ENCODE measurements at regions not wholly inside any gene's neighbourhood (a gene's known extent, or its start where the extent isn't known, plus 50 kb on each side); places are given as distances from the start of the nearest gene placed in this dataset.

DNA sequence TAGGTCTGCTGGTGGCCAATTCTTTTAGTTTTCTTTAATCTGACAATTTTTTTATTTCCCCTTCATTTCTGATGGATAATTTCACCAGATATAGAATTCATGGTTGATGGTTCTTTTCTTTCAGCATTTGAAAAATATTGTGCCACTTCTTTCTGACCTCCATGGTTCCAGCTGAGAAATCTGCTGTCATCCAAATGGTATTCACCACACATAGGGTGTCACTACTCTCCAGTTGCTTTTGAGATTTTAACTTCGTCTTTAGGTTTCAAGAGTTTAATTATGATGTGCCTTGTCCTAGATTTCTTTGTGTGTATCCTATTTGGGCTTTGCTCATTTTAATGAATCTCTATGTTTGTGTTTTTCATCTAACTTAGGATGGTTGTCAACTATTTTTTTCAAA, 488.6 kb upstream of the HS6ST1 start:
- TF ChIP-seq EZH2 (IDR thresholded peaks at IDR 0.05; ENCODE audit: low read length): no peak
- TF ChIP-seq, protein P1, sequence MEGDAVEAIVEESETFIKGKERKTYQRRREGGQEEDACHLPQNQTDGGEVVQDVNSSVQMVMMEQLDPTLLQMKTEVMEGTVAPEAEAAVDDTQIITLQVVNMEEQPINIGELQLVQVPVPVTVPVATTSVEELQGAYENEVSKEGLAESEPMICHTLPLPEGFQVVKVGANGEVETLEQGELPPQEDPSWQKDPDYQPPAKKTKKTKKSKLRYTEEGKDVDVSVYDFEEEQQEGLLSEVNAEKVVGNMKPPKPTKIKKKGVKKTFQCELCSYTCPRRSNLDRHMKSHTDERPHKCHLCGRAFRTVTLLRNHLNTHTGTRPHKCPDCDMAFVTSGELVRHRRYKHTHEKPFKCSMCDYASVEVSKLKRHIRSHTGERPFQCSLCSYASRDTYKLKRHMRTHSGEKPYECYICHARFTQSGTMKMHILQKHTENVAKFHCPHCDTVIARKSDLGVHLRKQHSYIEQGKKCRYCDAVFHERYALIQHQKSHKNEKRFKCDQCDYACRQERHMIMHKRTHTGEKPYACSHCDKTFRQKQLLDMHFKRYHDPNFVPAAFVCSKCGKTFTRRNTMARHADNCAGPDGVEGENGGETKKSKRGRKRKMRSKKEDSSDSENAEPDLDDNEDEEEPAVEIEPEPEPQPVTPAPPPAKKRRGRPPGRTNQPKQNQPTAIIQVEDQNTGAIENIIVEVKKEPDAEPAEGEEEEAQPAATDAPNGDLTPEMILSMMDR (optimal IDR thresholded peaks at IDR 0.05 in 1 of 3, IDR thresholded peaks at IDR 0.05 in 1 of 3, conservative IDR thresholded peaks at IDR 0.05 in 1 of 3; ENCODE audit: extremely low read depth in 1 of 3, insufficient read depth in 2 of 3, low read length in 3 of 3): no peak
